Activated T-cell treated with anti-CD3 and anti-CD28 coated beads, Interleukin-2, amount 50 U/mL, for 48 hours (primary cell): ENCODE measurements at regions not wholly inside any gene's neighbourhood (a gene's known extent, or its start where the extent isn't known, plus 50 kb on each side); places are given as distances from the start of the nearest gene placed in this dataset.
"Not testable (repeated sequence)": the region's sequence is repeated elsewhere in the genome, so short reads cannot be mapped to it uniquely, and the experiment has no call there.

Experiments
- DNase-seq, 2 experiments: peaks; one replicate each; pipeline ENCODE4 v3.0.0-alpha.2; 2020

DNA sequence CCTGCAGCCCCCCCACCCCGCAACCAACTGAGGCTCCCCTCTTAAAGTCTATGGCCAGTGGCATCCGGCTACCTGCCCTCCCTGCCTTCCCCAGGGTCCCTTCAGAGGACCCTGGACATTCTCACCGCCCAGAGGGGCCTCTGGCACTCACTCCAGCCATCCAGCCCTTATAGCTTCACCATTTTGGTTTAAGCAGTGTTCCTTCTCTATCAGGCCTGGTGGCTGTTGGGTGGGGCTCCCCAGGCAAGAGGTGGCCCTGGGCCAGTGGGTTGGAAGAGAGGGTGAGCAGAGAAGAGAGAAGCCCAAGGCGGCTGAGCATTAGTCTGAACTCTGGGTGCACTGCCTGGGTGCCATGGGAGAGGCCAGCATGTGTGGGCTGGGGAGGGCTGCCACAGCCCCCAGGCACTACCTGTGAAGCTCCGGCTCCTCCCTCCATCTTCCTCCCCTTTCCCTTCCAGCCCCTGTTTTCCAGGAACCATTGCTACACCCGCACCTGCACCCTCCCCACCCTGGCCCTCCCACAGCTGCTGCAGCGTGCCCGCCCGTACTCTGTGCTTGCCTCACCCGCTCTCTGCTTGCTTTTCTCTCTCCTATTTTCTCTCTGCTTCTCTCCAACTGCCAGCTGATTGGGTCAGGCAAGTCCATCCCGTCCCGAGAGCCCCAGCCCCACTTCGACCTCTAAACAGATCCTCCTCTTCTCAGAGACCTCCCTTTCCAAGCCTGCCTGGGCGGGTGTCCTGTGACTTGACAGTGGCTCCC, 168.2 kb downstream of the TBC1D2B start:
- peak in 1 of 2 experiments; percentile 17 for DNase-seq

DNA sequence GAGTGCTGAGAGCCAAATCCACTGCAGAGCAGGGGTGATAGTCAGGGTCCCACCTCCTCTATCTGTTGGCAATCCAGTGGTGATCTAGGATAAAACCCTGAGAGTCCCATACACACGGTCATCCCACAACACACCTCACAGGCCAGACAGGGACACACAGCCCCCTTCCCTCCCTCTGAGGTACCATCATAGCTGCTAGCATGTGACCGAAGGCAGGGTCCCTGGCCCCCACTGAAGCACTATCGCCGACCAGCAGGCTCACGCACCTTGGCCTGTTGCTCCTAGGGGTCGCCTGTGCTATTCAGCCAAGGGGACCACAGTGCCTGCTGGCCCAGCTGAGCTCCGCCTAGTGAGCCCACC, 168.8 kb downstream of the TBC1D2B start:
- not testable (repeated sequence) for DNase-seq

DNA sequence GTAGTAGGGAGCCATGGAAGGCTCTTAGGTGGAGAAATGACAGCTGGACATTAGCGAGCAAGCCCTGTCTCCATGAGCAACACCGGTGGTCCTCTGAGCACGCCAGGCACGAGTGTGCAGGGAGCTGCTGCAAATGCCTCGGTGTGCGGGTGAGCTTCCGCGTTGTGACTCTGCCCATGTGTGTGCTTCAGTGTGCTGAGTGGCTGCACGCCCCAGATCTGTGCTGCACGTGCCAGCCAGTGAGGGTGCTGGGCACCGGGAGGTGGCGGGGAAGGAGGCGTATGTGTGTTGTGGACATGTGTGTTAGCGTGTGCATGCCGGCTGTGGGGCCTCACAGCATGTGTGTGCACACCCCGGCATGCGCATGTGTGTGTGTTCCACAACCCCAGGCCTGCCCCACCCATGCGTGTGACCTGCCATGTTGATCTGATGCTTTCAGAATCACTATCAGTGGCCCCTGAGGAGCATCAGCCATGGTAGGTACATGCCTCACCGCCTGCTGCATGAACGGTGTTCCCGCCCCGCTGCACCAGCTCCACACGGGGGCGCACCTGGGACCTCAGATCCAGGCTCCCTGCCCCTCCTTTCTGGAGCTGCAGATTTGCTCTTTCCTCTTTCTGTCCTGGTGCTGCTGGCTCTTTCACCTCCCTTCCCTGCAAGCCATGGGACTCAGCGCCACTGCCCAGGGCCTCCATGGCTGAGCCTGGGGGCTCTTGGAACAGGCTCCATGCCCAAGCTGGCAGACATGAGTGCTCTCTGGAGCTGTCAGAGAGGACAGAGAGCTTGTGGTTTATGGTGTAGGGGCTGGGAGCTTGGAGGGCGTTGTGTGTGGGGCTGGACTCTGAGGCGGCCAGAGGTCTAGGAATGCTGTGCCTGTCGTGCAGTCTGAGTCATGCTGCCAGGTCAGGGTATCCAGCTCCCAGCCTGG, 169.4 kb downstream of the TBC1D2B start:
- peak; percentile 78 to 83 for DNase-seq

DNA sequence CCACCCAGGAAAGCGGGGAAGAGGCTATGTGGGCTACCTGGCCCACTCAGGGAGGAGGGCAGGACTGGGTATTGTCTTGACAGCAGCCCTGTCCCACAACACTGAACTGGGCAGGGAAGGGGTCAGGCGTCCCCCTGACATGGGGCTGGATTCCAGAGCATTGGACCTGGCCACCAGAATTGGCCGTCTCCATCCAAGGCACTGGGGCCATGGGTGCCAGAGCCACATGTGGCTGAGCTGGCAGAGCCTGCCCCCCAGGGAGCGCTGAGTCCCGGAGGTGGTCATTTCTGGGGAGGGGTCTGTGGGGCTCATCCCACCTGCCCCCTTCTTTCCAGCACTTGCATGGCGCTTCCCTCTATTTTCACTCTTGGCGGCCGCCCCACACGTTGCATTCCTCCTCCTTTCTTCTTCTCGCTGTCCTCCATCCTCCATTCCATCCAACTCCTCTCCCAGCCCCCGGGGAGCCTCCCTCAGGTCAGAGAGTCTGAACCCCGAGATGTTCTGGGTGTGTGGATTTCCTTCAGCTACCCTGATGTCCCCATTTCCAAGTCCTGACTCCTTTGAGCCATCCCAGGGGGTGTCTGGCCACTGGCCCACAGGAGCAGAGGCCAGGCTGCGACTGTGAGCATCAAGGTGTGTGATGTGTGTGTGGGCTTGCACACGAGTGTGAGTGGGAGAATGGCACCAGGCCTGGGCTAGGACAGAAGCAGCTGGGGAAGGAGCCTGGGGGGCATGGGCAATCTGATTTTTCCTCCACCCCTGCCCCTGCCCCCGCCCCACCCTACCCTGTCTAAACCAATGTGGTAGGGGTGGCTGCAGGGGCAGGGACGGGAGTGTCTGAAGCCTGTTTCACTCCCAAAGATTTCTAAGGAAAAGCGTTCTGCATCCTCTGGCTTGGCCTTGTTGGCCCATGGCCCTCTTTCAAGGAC, 171.2 kb downstream of the TBC1D2B start:
- peak in 1 of 2 experiments; percentile 8 for DNase-seq

DNA sequence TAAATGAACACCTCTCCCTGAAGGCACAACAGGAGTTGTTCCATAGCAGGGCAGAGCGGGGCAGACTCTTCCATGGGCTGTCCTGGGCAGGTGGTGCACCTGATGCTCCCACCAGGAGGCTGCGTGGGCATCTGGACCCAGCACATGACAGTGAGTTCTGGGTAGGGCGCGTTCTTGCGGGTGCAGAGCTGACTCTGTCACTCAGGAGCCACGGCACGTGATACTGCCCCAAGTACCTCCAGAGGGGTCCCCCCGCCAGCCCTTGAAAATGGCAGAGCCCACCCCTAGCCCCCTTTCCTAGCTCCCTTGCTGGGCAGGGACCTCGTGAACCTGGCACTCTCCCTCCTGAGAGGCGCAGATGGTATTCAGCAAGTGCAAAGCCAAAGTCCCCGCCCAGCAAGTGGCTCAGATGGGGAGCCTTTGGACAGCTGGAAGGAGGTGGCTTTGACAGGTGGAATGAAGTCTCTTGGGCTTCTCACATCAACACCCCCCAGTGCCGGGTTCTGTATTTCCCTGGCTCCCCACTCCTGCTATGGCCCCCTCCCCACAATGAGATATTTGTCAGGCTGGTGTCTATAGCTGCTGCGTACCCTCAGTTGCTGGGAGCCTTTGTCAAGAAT, 172.1 kb downstream of the TBC1D2B start:
- no peak for DNase-seq

DNA sequence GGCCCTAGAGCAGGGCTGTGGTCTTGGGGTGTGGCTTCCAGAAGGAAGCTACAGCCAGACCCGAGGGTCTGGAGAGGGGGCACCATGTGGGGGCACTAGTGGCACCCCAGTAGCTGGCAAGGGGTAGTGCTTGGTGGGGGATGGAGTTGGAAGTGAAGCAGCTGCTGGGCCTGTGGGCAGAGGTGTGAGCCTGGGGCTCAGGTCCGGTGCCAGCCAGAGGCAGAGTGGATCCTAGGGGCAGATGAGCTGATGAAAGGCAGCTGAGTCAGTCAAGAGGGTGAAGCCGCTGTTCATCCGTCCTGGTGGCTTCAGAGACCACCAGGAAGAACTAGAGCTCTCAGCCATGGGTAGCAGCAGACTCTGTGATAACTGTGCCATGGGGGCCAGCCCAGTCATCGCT, 172.6 kb downstream of the TBC1D2B start:
- DNase-seq, result no peak

DNA sequence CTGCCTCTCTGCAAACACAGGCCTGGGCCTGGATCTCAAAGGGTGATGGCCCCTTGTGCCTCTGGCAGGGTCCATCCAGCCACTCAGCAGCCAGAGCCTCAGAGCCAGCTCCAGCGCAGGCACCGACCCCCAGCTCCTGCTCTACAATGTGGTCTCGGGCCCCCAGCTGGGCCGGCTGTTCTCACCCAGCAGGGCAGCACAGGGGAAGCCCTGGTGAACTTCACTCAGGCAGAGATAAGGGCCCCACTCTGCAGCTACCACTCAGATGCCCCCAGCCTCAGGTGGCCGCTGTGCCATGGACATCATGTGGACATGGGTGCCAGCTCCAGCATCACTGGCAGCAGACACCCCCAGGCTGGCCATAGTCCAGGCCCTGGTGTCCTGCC, 173.1 kb downstream of the TBC1D2B start:
- DNase-seq, result no peak

DNA sequence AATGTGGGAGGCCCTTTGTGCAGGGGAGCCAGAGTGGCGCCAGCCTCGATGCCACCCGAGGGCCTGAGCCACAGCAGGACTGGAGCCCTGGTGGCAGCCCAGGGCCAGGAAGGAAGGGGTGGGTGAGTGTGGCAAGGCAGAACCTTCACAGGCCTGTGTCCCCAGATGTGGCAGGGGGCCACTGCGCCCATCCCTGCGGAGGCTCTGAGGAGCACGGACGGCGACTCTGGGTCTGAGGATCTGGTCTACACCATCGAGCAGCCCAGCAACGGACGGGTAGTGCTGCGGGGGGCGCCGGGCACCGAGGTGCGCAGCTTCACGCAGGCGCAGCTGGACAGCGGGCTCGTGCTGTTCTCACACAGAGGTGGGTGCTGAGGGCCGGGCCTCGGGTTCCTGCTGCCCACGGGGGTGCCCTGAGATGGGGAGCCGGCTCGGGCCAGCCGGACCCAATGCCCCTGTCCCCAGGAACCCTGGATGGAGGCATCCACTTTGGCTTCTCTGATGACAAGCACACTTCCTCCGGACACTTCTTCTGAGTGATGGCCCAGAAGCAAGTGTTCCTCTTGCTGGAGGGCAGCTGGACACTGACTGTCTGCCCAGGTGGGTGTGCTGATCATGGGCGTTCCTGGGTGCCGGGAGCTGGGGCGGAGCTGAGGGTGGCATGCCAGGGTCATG, 173.6 kb downstream of the TBC1D2B start:
- DNase-seq, result not testable (repeated sequence)

DNA sequence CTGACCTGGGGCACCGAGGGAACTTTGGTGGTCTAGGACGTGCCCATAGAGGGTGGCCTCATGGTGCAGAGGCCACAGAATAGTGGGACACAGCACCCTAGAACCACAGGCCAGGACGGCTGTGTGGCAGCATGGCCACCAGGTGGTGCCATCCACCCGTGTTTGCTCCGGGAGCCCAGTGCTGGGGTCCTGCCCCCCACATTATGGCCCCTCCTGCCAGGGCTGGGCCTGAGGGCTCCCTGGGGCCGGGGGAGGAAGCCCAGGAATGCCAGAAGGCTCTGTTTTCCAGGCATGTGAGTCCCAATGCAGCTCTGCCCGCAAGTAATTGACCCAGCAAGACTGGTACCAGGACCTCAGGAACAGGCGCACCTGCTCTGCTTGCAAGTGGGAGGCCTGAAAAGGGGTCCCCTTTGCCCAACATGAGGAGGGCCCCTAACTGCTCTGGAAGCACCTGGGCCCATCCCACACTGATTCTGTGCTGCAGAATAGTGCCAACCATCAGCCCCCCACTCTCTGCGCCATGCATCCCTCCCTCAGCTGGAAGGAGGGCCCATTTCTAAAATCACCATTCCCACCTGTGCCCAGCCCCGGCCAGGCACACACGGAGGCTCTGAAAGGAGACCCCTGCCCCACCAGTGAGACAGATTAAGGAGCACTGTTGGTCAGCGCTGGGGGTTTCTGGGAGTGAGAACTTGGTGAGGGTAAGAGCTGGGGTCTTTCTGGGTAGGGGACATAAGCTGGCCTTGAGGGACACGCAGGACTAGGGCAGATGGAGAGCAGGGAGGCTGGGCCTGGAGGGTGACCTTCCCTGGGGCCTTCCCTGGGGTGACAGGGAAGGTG, 174.4 kb downstream of the TBC1D2B start:
- DNase-seq, result peak; percentile 36 to 55

DNA sequence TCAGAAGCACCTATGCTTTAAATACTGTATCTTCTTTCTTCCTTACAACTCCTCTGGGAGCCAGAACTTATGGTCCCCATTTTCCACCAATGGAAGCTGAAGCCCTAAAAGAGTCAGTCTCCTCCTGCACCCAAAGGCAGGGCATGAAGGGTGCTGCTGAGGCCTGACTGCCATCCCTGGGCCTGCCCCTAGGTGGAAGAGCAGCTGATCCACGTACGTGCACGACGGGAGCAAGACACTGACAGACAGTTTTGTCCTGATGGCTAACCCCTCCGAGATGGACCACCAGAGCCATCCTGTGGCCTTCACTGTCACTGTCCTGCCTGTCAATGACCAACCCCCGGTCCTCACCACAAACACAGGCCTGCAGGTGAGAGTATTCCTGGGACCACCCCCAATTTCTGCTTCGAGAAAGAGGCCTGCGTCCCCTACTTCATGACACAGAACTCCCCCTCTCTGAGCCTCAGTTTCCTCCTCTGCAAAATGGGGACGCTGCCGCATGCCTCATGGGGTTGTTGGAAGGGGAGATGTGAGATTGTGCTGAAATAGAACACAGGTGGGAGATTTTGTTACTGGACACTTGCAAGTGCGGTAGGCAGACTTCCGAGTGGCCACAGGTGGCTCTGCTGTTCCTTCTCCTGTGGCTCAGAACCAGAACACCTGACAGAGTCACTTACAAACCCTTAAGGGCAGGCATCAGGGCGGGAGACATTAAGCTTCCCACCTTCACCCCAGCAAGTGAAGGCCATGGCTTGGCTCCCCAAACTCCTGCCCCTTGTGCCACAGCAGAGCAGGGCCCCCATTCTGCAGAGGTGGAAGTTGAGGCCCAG, 175.4 kb downstream of the TBC1D2B start:
- no peak for DNase-seq

DNA sequence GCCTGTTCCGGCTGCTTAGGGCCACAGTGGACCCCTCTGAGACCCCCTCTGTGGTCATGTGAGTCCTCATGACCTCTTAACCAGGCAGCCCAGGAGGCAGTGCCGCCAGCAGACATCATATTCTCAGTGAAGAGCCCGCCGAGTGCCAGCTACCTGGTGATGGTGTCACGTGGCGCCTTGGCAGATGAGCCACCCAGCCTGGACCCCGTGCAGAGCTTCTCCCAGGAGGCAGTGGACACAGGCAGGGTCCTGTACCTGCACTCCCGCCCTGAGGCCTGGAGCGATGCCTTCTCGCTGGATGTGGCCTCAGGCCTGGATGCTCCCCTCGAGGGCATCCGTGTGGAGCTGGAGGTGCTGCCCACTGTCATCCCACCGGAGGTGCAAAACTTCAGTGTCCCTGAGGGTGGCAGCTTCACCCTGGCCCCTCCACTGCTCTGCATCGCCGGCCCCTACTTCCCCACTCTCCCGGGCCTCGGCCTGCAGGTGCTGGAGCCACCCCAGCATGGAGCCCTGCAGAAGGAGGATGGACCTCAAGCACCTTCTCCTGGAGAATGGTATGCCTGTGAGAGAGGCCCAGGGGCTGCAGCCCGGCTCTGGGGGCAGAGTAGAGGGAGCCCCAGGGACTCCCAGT, 176.1 kb downstream of the TBC1D2B start:
- DNase-seq, result no peak

DNA sequence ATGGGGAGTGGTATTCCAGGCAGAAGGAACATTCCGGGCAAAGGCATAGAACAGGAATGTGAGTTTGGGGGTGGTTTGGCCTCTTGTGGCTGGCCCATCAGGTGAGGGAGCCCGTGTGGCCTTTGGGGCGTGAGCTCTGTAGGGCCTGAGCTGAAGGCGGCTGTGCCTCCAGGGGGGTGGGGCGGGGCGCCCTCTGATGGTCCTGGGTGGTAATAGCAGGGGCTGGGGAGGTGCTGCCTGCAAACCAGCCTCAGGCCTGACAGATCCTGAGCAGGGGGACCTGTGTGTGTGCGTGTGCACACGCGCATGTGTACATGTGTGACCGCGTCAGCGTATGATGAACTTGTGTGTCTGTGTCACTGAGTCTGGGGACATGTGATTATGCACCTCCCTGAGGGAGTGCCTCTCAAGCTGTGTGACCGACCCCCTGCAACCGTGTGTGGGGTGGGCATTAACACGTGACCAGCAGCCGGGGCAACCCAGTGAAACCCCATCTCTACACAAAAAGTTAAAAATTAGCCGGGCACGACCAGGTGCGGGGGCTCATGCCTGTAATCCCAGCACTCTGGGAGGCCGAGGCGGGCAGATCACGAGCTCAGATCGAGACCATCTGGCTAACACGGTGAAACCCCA, 177.1 kb downstream of the TBC1D2B start:
- peak; percentile 72 to 79 for DNase-seq

DNA sequence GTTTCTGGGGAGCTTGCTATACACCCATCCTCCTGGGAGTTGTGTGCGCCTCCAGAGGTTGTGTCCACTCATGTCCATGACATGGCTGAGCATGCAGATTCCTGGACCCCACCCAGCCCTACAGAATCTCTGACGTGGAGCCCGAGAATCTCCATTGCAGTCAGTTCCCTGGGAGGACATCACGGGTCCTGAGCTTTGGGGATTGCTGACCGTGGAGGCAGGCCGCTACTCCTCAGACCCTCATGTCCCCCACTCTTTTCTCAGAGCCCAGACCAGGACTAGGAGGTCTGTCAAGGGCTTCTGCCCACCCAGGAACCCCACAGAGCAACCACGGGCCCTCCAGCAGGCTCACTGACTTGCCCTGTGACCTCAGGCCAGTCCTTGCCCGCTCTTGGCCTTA, 177.7 kb downstream of the TBC1D2B start:
- not testable (repeated sequence) for DNase-seq

DNA sequence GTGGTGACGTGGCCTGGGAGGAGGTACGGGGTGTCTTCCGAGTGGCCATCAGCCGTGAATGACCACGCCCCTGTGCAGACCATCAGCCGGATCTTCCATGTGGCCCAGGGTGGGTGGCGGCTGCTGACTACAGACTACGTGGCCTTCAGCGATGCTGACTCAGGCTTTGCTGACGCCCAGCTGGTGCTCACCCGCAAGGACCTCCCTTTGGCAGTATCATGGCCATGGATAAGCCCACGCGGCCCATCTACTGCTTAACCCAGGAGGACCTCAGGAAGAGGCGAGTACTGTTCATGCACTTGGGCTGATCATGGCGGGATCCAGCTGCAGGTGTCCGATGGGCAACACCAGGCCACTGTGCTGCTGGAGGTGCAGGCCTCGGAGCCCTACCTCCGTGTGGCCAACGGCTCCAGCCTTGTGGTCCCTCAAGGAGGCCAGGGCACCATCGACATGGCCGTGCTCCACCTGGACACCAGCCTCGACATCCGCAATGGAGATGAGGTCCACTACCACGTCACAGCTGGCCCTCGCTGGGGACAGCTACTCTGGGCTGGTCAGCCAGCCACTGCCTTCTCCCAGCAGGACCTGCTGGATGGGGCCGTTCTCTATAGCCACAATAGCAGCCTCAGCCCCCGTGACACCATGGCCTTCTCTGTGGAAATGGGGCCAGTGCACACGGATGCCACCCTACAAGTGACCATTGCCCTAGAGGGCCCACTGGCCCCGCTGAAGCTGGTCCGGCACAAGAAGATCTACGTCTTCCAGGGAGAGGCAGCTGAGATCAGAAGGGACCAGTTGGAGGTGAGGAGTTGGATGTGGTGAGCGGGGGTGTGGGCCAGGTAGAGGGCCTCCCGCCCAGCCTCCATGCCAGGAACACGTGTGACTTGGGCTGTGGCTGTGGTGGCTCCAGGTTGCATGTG, 178.4 kb downstream of the TBC1D2B start:
- DNase-seq, result no peak

DNA sequence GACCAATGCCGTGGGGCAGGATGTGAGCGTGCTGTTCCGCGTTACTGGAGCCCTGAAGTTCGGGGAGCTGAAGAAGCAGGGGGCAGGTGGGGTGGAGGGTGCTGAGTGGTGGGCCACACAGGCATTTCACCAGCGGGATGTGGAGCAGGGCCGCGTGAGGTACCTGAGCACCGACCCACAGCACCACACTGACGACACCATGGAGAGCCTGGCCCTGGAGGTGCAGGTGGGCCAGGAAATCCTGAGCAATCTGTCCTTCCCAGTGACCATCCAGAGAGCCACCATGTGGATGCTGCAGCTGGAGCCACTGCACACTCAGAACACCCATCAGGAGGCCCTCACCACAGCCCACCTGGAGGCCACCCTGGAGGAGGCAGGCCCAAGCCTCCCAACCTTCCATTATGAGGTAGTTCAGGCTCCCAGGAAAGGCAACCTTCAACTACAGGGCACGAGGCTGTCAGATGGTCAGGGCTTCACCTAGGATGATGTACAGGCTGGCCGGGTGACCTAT, 179.6 kb downstream of the TBC1D2B start:
- DNase-seq, result no peak

DNA sequence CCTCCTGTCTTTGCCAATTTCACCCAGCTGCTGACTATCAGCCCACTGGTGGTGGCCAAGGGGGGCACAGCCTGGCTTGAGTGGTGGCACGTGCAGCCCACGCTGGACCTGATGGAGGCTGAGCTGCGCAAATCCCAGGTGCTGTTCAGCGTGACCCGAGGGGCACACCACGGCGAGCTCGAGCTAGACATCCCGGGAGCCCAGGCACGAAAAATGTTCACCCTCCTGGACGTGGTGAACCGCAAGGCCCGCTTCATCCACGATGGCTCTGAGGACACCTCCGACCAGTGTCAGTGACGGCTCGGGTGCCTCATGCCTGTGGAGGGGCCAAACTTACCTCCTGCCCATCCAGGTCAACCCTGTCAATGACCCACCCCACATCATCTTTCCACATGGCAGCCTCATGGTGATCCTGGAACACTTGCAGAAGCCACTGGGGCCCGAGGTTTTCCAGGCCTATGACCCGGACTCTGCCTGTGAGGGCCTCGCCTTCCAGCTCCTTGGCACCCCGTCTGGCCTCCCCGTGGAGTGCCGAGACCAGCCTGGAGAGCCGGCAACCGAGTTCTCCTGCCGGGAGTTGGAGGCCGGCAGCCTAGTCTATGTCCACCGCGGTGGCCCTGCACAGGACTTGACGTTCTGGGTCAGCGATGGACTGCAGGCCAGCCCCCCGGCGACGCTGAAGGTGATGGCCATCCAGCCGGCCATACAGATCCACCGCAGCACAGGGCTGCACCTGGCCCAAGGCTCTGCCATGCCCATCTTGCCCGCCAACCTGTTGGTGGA, 180.2 kb downstream of the TBC1D2B start:
- DNase-seq, result not testable (repeated sequence)
